ENCODE measurements at regions not wholly inside any gene's neighbourhood (a gene's known extent, or its start where the extent isn't known, plus 50 kb on each side); places are given as distances from the start of the nearest gene placed in this dataset.

- H3K27me3 Mint-ChIP-seq = peaks cover 2% of the 10 kb centered on the region
- DNase-seq = no peak
- peaks cover 2% of the 10 kb centered on the region for H3K4me1 Mint-ChIP-seq
- H3K27ac Mint-ChIP-seq = no peak overlapping the region
- intact Hi-C loops (cut with micrococcal nuclease) = no loop called here
- H3K9me3 Mint-ChIP-seq = no peaks in the 10 kb centered on the region
- H3K36me3 Mint-ChIP-seq (ENCODE audit: low read depth) = no peaks in the 10 kb centered on the region
- no peak overlapping the region for H3K4me3 Mint-ChIP-seq
Observed at GRCh38 chr2:64785245-64785644, 131.5 kb upstream of the SERTAD2 start.

DNA sequence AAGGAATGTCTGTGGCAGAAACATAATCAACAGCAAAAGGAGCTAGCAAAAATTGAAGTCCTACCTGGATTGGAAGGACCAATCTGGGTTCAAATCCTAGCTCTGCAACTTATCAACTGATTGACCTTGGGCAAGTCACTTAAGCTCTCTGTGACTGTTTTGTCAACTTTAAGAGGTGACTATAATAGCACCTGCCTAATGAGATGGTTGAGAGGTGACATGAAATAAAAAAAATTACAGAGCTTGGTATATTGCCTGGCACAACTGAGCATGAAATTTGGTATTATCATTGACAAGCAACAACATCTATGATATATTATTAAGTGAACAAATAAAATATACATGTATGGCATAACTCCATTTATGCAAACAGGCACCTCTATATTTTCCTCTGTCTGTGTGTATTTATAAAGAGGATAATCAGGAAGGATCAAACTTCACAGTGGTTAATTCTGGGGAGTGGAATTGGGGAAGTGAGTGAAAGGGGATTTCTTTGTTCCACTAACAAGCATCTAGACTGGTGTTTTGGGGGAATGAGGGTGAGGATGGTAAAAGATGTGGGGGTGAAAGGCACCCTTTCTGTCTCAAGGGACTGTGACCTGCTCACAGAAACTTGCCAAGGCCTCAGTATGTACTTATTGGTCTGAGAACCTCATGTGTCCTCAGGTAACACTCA lies 132.8 kb upstream of the SERTAD2 start:
- intact Hi-C loops (cut with micrococcal nuclease) = no loop called here

GRCh38 chr2:64787019-64787365 lies 133.3 kb upstream of the SERTAD2 start:
- Mint-ChIP-seq H3K4me3 (no peak overlapping the region), H3K4me1 (peaks cover 2% of the 10 kb centered on the region), H3K36me3 (ENCODE audit: low read depth) (no peaks in the 10 kb centered on the region), H3K9me3 (no peaks in the 10 kb centered on the region), H3K27ac (no peak overlapping the region), H3K27me3 (peaks cover 2% of the 10 kb centered on the region)
- no peak for DNase-seq
- intact Hi-C loops (cut with micrococcal nuclease) = no loop called here

More for the DNA sequence above, 132.8 kb upstream of the SERTAD2 start:
- H3K4me3 Mint-ChIP-seq = no peak overlapping the region
- peaks cover 2% of the 10 kb centered on the region for H3K27me3 Mint-ChIP-seq
- no peak for DNase-seq
- H3K36me3 Mint-ChIP-seq (ENCODE audit: low read depth) = no peaks in the 10 kb centered on the region
- no peaks in the 10 kb centered on the region for H3K9me3 Mint-ChIP-seq
- peaks cover 2% of the 10 kb centered on the region for H3K4me1 Mint-ChIP-seq
- H3K27ac Mint-ChIP-seq = no peak overlapping the region

DNA sequence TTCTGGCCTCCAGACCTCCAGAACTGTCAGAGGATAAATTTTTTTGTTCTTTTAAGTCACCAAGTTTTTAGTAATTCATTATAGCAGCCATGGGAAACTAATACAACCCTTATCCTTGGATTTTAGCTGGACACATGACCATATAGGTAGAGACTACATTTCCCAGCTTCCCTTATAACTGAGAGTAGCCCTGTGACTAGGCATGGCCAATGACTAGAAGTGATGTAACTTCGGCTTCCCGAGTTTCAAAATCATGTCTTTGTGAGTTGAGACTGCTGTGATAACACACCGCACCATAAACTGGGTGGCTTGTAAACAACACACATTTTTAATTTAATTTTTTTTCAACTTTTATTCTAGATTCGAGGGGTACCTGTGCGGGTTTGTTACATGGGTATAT lies 134.0 kb upstream of the SERTAD2 start:
- Mint-ChIP-seq H3K9me3 (no peaks in the 10 kb centered on the region), H3K4me1 (peaks cover 2% of the 10 kb centered on the region), H3K27ac (no peak overlapping the region), H3K4me3 (no peak overlapping the region), H3K27me3 (peaks cover 6% of the 10 kb centered on the region), H3K36me3 (ENCODE audit: low read depth) (no peaks in the 10 kb centered on the region)
- intact Hi-C loops (cut with micrococcal nuclease) = no loop called here
- no peak for DNase-seq

DNA sequence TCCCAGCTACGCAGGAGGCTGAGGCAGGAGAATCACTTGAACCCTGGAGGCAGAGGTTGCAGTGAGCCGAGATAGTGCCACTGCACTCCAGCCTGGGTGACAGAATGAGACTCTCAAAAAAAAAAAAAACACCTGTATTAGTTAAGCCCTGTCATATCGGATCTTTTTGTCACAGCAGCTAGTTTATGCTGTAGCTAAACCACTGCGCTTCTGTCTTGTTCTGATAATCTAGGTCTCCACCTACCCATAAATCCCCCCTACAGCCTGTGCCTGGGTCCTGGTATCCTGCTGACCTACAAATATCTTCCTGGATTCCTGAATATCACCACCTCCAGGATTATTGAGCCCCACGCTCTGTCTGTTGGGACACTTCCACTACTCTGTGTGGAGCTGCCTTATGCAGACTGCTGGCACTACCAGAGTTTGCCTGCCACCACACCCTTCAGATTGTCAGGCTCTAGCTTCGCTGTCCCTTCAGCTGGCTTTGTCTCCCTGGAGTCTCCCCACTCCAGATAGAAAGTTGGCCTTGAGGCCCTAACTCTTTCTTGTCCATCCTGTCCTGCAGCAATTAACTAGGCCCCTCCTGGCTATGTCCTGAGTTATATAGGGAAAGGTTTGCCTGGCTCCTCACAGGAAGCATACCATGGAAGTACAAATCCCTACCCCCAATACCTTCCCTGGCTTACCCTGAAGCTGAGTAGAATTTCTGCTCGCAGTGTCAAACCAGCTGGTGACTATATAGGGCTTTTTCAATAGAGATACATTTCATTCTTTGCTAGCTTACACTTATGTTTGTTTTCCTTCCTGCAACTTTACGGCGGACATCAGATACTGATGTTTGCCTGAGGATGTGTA lies 136.0 kb upstream of the SERTAD2 start:
- Mint-ChIP-seq H3K9me3 (no peaks in the 10 kb centered on the region), H3K4me3 (no peak overlapping the region), H3K36me3 (ENCODE audit: low read depth) (no peaks in the 10 kb centered on the region)

GRCh38 chr2:64792300-64792699 lies 138.6 kb upstream of the SERTAD2 start:
- no peak overlapping the region for H3K4me3 Mint-ChIP-seq
- no peaks in the 10 kb centered on the region for H3K9me3 Mint-ChIP-seq
- H3K36me3 Mint-ChIP-seq (ENCODE audit: low read depth) = no peaks in the 10 kb centered on the region
- DNase-seq = no peak
- peaks cover 10% of the 10 kb centered on the region for H3K27me3 Mint-ChIP-seq
- no peaks in the 10 kb centered on the region for H3K4me1 Mint-ChIP-seq
- intact Hi-C loops (cut with micrococcal nuclease) = no loop called here
- H3K27ac Mint-ChIP-seq = no peak overlapping the region

More for the DNA sequence above, 136.0 kb upstream of the SERTAD2 start:
- Mint-ChIP-seq H3K27ac (no peak overlapping the region), H3K27me3 (peaks cover 10% of the 10 kb centered on the region), H3K4me1 (no peaks in the 10 kb centered on the region)
- intact Hi-C loops (cut with micrococcal nuclease) = no loop called here
- no peak for DNase-seq

DNA sequence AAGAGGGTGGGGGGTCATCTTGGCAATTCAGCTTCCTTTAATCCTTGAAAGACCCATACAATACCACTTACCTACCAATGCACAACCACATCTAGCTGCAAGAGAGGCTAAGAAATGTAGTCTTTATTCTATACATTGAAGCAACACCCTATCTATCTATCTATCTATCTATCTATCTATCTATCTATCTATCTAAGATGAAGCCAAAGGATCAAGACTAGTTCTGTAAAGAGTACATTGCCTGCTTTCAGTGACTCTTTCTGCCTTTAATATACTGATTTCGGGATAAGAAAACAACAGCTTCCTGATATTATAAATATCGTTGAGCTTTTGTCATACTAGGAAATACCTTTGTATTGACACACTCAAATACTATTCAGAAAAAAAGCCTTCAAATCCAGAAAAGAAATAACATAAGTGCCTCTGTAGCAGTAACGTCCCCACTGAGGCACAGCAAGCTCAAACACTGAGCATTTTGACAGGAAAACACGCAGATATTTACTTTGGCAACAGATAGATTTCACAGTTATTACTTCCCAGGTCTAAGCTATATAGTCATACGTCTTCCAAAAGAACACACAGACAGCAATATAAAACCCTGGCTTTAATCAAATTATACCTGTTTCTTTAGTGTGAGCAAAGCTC lies 139.4 kb upstream of the SERTAD2 start:
- H3K9me3 Mint-ChIP-seq = no peaks in the 10 kb centered on the region

DNA sequence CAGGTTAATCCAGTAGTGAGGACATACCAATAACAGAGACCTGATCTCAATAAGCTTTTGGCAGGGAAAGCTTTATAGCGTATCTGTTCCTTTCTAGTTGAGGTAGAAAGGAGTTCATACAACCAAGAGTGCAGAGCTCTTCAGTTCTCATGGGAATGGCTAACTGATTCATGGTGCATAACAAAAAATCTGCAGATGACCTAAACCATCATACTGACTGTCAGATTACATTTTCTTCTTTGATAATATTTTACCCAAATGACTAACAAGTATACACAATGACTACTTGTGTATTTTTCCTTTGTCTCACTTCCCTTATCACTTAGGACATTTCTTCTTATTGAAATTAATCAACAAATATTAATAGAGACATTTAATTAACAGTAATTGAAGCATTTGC lies 140.0 kb upstream of the SERTAD2 start:
- Mint-ChIP-seq H3K4me3 (no peak overlapping the region), H3K9me3 (no peaks in the 10 kb centered on the region), H3K4me1 (no peaks in the 10 kb centered on the region), H3K27me3 (peaks cover 12% of the 10 kb centered on the region), H3K36me3 (ENCODE audit: low read depth) (no peaks in the 10 kb centered on the region), H3K27ac (no peak overlapping the region)
- no peak for DNase-seq
- intact Hi-C loops (cut with micrococcal nuclease) = no loop called here

More for the DNA sequence above, 139.4 kb upstream of the SERTAD2 start:
- DNase-seq = no peak
- Mint-ChIP-seq H3K4me3 (no peak overlapping the region), H3K27me3 (peaks cover 13% of the 10 kb centered on the region), H3K36me3 (ENCODE audit: low read depth) (no peaks in the 10 kb centered on the region), H3K27ac (no peak overlapping the region), H3K4me1 (no peaks in the 10 kb centered on the region)
- intact Hi-C loops (cut with micrococcal nuclease) = no loop called here

DNA sequence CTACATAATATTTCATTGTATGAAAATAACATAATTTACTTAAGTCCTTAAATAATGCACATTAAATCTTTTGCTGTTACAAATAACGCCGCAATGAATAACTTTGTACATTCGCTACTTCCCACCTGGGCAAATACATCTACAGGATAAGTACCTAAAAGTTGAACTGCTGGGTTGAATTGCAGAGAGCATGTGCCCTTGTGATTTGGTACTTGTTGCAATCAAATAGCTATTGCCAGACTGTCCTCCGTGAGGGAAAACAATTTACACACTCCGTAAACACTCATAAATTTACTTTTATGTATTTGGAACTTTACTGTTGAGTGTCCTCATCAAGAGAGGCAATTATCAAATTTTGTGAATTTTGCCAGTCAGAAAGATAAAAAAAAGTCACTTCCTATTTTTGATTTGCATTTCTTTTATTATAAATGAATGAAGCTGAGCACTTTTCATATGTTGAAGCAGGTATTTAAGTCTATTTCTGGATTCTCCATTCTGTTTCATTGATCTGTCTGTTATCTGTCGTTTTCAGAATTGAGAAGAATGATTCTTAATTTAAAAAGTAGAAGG lies 140.8 kb upstream of the SERTAD2 start:
- no peak overlapping the region for H3K4me3 Mint-ChIP-seq
- intact Hi-C loops (cut with micrococcal nuclease) = no loop called here
- peaks cover 15% of the 10 kb centered on the region for H3K27me3 Mint-ChIP-seq
- no peaks in the 10 kb centered on the region for H3K4me1 Mint-ChIP-seq
- H3K27ac Mint-ChIP-seq = no peak overlapping the region
- no peak for DNase-seq
- H3K9me3 Mint-ChIP-seq = no peaks in the 10 kb centered on the region
- H3K36me3 Mint-ChIP-seq (ENCODE audit: low read depth) = no peaks in the 10 kb centered on the region

GRCh38 chr2:64795024-64795592 lies 141.4 kb upstream of the SERTAD2 start:
- Mint-ChIP-seq H3K4me3 (no peak overlapping the region), H3K9me3 (no peaks in the 10 kb centered on the region), H3K4me1 (no peaks in the 10 kb centered on the region), H3K36me3 (ENCODE audit: low read depth) (no peaks in the 10 kb centered on the region), H3K27ac (no peak overlapping the region), H3K27me3 (peaks cover 15% of the 10 kb centered on the region)
- DNase-seq = no peak
- intact Hi-C loops (cut with micrococcal nuclease) = no loop called here

DNA sequence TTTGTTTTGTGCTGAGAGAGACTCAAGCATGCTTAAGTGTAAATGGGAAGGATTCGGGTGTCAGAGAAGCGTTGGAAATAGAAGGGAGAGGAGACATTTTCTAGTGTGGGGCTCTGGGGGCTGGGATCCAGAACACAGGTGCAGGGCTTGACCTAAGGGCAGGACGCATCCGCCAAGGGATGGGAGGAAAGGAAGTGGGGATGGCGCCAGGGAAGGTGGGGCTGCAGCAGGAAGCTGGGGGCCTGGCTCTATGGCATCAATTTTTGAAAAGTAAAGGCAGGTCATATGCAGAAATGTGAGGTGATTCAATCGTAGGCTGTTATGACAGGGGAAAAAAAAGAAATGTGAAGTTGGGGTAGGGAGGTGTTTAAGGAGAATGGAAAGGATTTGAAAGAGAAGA lies 143.2 kb upstream of the SERTAD2 start:
- Mint-ChIP-seq H3K4me1 (no peaks in the 10 kb centered on the region), H3K9me3 (no peaks in the 10 kb centered on the region), H3K27ac (no peak overlapping the region), H3K36me3 (ENCODE audit: low read depth) (no peaks in the 10 kb centered on the region), H3K4me3 (no peak overlapping the region), H3K27me3 (peaks cover 15% of the 10 kb centered on the region)
- DNase-seq = no peak
- intact Hi-C loops (cut with micrococcal nuclease) = no loop called here

GRCh38 chr2:64797881-64798575 lies 144.3 kb upstream of the SERTAD2 start:
- H3K27ac Mint-ChIP-seq = no peak overlapping the region
- no peaks in the 10 kb centered on the region for H3K4me1 Mint-ChIP-seq
- no peak for DNase-seq
- peaks cover 12% of the 10 kb centered on the region for H3K27me3 Mint-ChIP-seq
- H3K9me3 Mint-ChIP-seq = no peaks in the 10 kb centered on the region
- H3K36me3 Mint-ChIP-seq (ENCODE audit: low read depth) = no peaks in the 10 kb centered on the region
- intact Hi-C loops (cut with micrococcal nuclease) = no loop called here
- no peak overlapping the region for H3K4me3 Mint-ChIP-seq

GRCh38 chr2:64799592-64800252 lies 146.0 kb upstream of the SERTAD2 start:
- no peaks in the 10 kb centered on the region for H3K36me3 Mint-ChIP-seq (ENCODE audit: low read depth)
- H3K9me3 Mint-ChIP-seq = no peaks in the 10 kb centered on the region
- intact Hi-C loops (cut with micrococcal nuclease) = no loop called here
- H3K4me3 Mint-ChIP-seq = no peak overlapping the region
- H3K4me1 Mint-ChIP-seq = no peaks in the 10 kb centered on the region
- H3K27ac Mint-ChIP-seq = no peak overlapping the region
- DNase-seq = no peak
- peaks cover 7% of the 10 kb centered on the region for H3K27me3 Mint-ChIP-seq
